Omental fat pad (tissue), 3 donors: ENCODE measurements at regions not wholly inside any gene's neighbourhood (a gene's known extent, or its start where the extent isn't known, plus 50 kb on each side); places are given as distances from the start of the nearest gene placed in this dataset.

Source experiments
- ATAC-seq: fragments of 150-250 bp; one replicate; pipeline ENCODE4 v1.9.1; 2016; ENCODE audit warnings: mild to moderate bottlenecking, moderate library complexity; ENCODE audit not compliant: low FRiP score
- DNase-seq: peaks from one replicate; pipeline ENCODE4 v3.0.0-alpha.2; 2019; ENCODE audit warnings: low spot score
- CTCF ChIP-seq, 3 donors: fragments of 450-650 bp; IDR thresholded peaks; one replicate each; pipeline ENCODE4 v1.5.1; 2016 to 2017; ENCODE audit warnings: antibody characterized with exemption in 3 of 3, mild to moderate bottlenecking in 3 of 3, moderate library complexity in 2 of 3

GRCh38 chr16:66152181-66152580, 214.3 kb upstream of the CDH5 start:
- DNase-seq (no peak), ATAC-seq (no peak)
- TF ChIP-seq CTCF (IDR thresholded peaks at IDR 0.05) = no peak

- TF ChIP-seq CTCF (IDR thresholded peaks at IDR 0.05) = no peak
- ATAC-seq (no peak), DNase-seq (no peak)
Observed at GRCh38 chr16:66150698-66151482, 215.6 kb upstream of the CDH5 start.

- ATAC-seq = no peak
- no peak for TF ChIP-seq CTCF (IDR thresholded peaks at IDR 0.05)
- DNase-seq = no peak
Observed at GRCh38 chr16:66147291-66147690, 219.2 kb upstream of the CDH5 start.

- ATAC-seq = no peak
- no peak for TF ChIP-seq CTCF (IDR thresholded peaks at IDR 0.05)
- DNase-seq = no peak
Observed at GRCh38 chr16:66146798-66147197, 219.7 kb upstream of the CDH5 start.

- ATAC-seq (no peak), DNase-seq (no peak)
- no peak for TF ChIP-seq CTCF (IDR thresholded peaks at IDR 0.05)
Observed at GRCh38 chr16:66144641-66145040, 221.8 kb upstream of the CDH5 start.

GRCh38 chr16:66143415-66143814, 223.1 kb upstream of the CDH5 start:
- DNase-seq (no peak), ATAC-seq (no peak)
- no peak for TF ChIP-seq CTCF (IDR thresholded peaks at IDR 0.05)

- no peak for DNase-seq
- ATAC-seq = no peak
- TF ChIP-seq CTCF (IDR thresholded peaks at IDR 0.05) = no peak
Observed at GRCh38 chr16:66141885-66142284, 224.6 kb upstream of the CDH5 start.
